A549 (cell line): ENCODE measurements at regions not wholly inside any gene's neighbourhood (a gene's known extent, or its start where the extent isn't known, plus 50 kb on each side); places are given as distances from the start of the nearest gene placed in this dataset.

Experiments used
- ATAC-seq, 2 experiments: fragments of 200-7000 bp in 1 of 2; fragments of >200 bp in 1 of 2; cut with Nextera tagmentation in 1 of 2; cut with Tn5 transposase in 1 of 2; 3 replicates each; pipeline versions ENCODE4 v1.8.0 to v1.9.1; 2018 to 2020; ENCODE audit warnings: mild to moderate bottlenecking in 1 of 2, moderate library complexity in 1 of 2
- CTCF ChIA-PET: fragments of 300-600 bp; sonication (Branson Sonifier 250); formaldehyde crosslinking; extraction: SDS; loops from one replicate; lab custom pipeline; 2021; ENCODE audit warnings: antibody characterized with exemption, inconsistent platforms; lab: Yijun Ruan, JAX
- POLR2A ChIA-PET: fragments of 350-600 bp; formaldehyde crosslinking; extraction: SDS; loops from one replicate; lab custom pipeline; 2021; ENCODE audit warnings: antibody characterized with exemption, inconsistent platforms; lab: Yijun Ruan, JAX
- DNase-seq, 2 experiments: peaks; one replicate each; pipeline versions ENCODE4 v3.0.0 to v3.0.0-alpha.2; 2011 to 2016; ENCODE audit warnings: low read depth in 1 of 2, low spot score in 1 of 2
- FAIRE-seq: peaks from 2 replicates; lab custom pipeline; 2011; peaks lifted over from hg19 to GRCh38; lab: Jason Lieb, UNC
- H3K27ac ChIP-seq, 2 experiments: fragments of >200 bp; sonication (Bioruptor Twin); formaldehyde crosslinking; 3 replicates each; pipeline ENCODE4 v1.5.1; 2016 to 2017
- H3K4me1 ChIP-seq: fragments of >200 bp; sonication (Bioruptor Twin); formaldehyde crosslinking; 3 replicates; pipeline ENCODE4 v1.6.1; 2016
- H3K4me2 ChIP-seq: fragments of >200 bp; sonication (Bioruptor Twin); formaldehyde crosslinking; 3 replicates; pipeline ENCODE4 v1.6.1; 2016
- H3K4me3 ChIP-seq: fragments of >200 bp; sonication (Bioruptor Twin); formaldehyde crosslinking; 3 replicates; pipeline ENCODE4 v1.5.1; 2016
- H3K9me3 ChIP-seq: fragments of >200 bp; sonication (Bioruptor Twin); formaldehyde crosslinking; 3 replicates; pipeline ENCODE4 v1.6.1; 2016
- BHLHE40 ChIP-seq: IDR thresholded peaks from 2 replicates; pipeline ENCODE4 v1.6.1; 2012; ENCODE audit warnings: low read depth, low read length, inconsistent platforms
- CEBPB ChIP-seq, 2 experiments: fragments of >200 bp in 1 of 2; sonication (Bioruptor Twin) in 1 of 2; formaldehyde crosslinking in 1 of 2; IDR thresholded peaks; 2 replicates each; pipeline ENCODE4 v1.6.1; 2012 to 2016
- CHD2 ChIP-seq: fragments of 150-350 bp; IDR thresholded peaks from 2 replicates; pipeline ENCODE4 v1.6.1; 2014; ENCODE audit warnings: low read length; ENCODE audit not compliant: partially characterized antibody
- EHF ChIP-seq: fragments of 250-450 bp; sonication (Bioruptor Pico); IDR thresholded peaks from 2 replicates; pipeline ENCODE4 v1.5.0; 2020; ENCODE audit warnings: mild to moderate bottlenecking
- EHMT2 ChIP-seq: fragments of 200-600 bp; sonication (generic); IDR thresholded peaks from 2 replicates; pipeline ENCODE4 v1.6.1; 2016; ENCODE audit warnings: antibody characterized with exemption, low read depth, mild to moderate bottlenecking, moderate library complexity
- FOSB ChIP-seq: fragments of 250-450 bp; sonication (Bioruptor Pico); IDR thresholded peaks from 2 replicates; pipeline ENCODE4 v1.5.0; 2020; ENCODE audit warnings: mild to moderate bottlenecking, moderate library complexity
- GATA3 ChIP-seq: IDR thresholded peaks from 2 replicates; pipeline ENCODE4 v1.6.1; 2012; ENCODE audit warnings: borderline replicate concordance
- HOXA7 ChIP-seq: fragments of 250-450 bp; sonication (Bioruptor Pico); IDR thresholded peaks from 2 replicates; pipeline ENCODE4 v1.5.0; 2020; ENCODE audit warnings: mild to moderate bottlenecking, moderate library complexity
- HOXB13 ChIP-seq: fragments of 250-450 bp; sonication (Bioruptor Pico); IDR thresholded peaks from 2 replicates; pipeline ENCODE4 v1.5.0; 2020; ENCODE audit warnings: low read depth, mild to moderate bottlenecking, moderate library complexity
- NFE2L2 ChIP-seq: fragments of 150-350 bp; conservative IDR thresholded peaks from 2 replicates; pipeline ENCODE4 v1.6.1; 2014; ENCODE audit warnings: low read length
- NR3C1 ChIP-seq: fragments of >200 bp; sonication (Bioruptor Twin); formaldehyde crosslinking; IDR thresholded peaks from 3 replicates; pipeline ENCODE4 v1.6.1; 2017
- POLR2A ChIP-seq: IDR thresholded peaks from 2 replicates; pipeline ENCODE4 v1.6.1; 2012; ENCODE audit warnings: mild to moderate bottlenecking, low read length
- POLR2AphosphoS2 ChIP-seq: conservative IDR thresholded peaks from 2 replicates; pipeline ENCODE4 v1.6.1; 2012; ENCODE audit warnings: low read length, improper control_type of control experiment, inconsistent platforms
- RAD21 ChIP-seq, 2 experiments: fragments of >200 bp in 1 of 2; sonication (Bioruptor Twin) in 1 of 2; formaldehyde crosslinking in 1 of 2; IDR thresholded peaks in 1 of 2; conservative IDR thresholded peaks in 1 of 2; 2 replicates in 1 of 2; 3 replicates in 1 of 2; pipeline ENCODE4 v1.6.1; 2012 to 2018; ENCODE audit warnings: inconsistent platforms in 1 of 2
- RARB ChIP-seq: fragments of 250-450 bp; sonication (Bioruptor Pico); IDR thresholded peaks from 2 replicates; pipeline ENCODE4 v1.8.0; 2021; ENCODE audit warnings: mild to moderate bottlenecking, moderate library complexity
- RFX5 ChIP-seq: fragments of 450-650 bp; IDR thresholded peaks from 2 replicates; pipeline ENCODE4 v1.7.1; 2014; ENCODE audit warnings: antibody characterized with exemption, mild to moderate bottlenecking, moderate library complexity
- RNF2 ChIP-seq: fragments of 200-600 bp; sonication (generic); IDR thresholded peaks from 2 replicates; pipeline ENCODE4 v1.6.1; 2016; ENCODE audit warnings: low read depth, mild to moderate bottlenecking, antibody characterized with exemption, moderate library complexity, borderline replicate concordance
- SMC3 ChIP-seq: fragments of >200 bp; sonication (Bioruptor Twin); formaldehyde crosslinking; IDR thresholded peaks from 3 replicates; pipeline ENCODE4 v1.6.1; 2018; ENCODE audit warnings: inconsistent platforms
- SREBF2 ChIP-seq: fragments of 450-650 bp; IDR thresholded peaks from 2 replicates; pipeline ENCODE4 v1.6.1; 2014; ENCODE audit warnings: mild to moderate bottlenecking, moderate library complexity
- TFCP2L1 ChIP-seq: fragments of 250-450 bp; sonication (Bioruptor Pico); IDR thresholded peaks from 2 replicates; pipeline ENCODE4 v1.5.0; 2021; ENCODE audit warnings: mild to moderate bottlenecking
- TP53 ChIP-seq: fragments of 250-450 bp; sonication (Bioruptor Pico); IDR thresholded peaks from 2 replicates; pipeline ENCODE4 v1.5.0; 2021; ENCODE audit warnings: mild to moderate bottlenecking, moderate library complexity
- ZFP36 ChIP-seq: fragments of 450-650 bp; IDR thresholded peaks from 2 replicates; pipeline ENCODE4 v1.6.1; 2014; ENCODE audit warnings: borderline replicate concordance; ENCODE audit not compliant: partially characterized antibody
- ZNF302 ChIP-seq: fragments of 250-450 bp; sonication (Bioruptor Pico); IDR thresholded peaks from 2 replicates; pipeline ENCODE4 v1.9.0; 2021; ENCODE audit warnings: inconsistent platforms, mild to moderate bottlenecking, moderate library complexity
- WGBS: methylation state at CpG from one replicate; pipeline ENCODE4 v1.1.6; 2017; ENCODE audit errors: missing lambda C conversion rate; 5-methylcytosine and 5-hydroxymethylcytosine counted together
- TF ChIP-seq, protein P1 (sequence below): fragments of 450-650 bp; IDR thresholded peaks from 2 replicates; pipeline ENCODE4 v1.6.1; 2014; ENCODE audit warnings: antibody characterized with exemption
- TF ChIP-seq, protein P2 (sequence below): fragments of >200 bp; sonication (Bioruptor Twin); formaldehyde crosslinking; IDR thresholded peaks from 3 replicates; pipeline ENCODE4 v1.5.1; 2016
- TF ChIP-seq, protein P3 (sequence below): fragments of >200 bp; sonication (Bioruptor Twin); formaldehyde crosslinking; IDR thresholded peaks from 2 replicates; pipeline ENCODE4 v1.6.1; 2016

DNA sequence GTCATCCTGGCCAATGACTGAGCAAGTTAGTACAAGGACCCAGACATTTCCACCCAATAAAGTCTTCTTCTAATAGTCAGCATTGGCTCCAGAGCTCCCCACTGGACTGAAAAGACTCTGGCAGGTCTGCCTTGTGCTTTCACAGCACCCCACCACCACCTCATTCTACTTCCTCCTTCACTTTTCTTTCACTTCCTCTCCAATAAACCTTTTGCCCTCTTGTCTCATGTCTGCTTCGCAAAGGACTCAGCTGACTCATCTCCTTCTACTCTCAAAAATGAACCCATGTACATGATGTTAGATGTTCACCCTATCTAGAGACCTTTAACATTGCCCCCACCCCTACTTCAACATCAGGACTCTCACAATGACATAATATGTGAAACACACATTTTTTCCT lies 181.0 kb upstream of the PPP2R3A start:
- ChIA-PET POLR2A (no interaction called here), CTCF (no interaction called here)
- ATAC-seq, result no peak
- Histone ChIP-seq H3K4me1 (no peaks in the 10 kb centered on the region), H3K4me2 (no peak overlapping the region), H3K9me3 (no peaks in the 10 kb centered on the region), H3K27ac (no peak overlapping the region), H3K4me3 (no peak overlapping the region)
- TF ChIP-seq CHD2 (no peak), SMC3 (no peak), RARB (CRISPR knock-in tag) (no peak)
- DNase-seq, result no peak
- WGBS, result 11% methylated on average over 1 of the region's 1 CpG
- FAIRE-seq, result no peak

DNA sequence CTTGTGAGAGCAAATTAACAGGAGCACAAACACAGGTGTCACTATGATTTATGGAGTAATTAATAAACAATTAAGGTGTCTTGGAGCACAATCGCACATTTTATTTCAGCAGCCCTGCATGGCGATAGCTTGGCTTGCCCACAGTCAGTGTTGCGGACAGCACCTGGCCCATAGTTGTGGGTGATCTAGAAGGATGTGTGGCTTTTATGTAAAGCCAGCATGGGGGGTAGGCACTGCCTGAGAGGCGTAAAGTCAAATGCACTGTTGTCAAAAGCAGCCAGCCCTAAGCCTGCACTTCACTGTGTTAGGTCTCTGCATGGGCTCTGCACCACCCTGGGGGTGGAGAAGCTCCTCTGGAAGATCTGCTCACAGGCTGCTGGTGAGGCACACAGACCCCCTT lies 177.4 kb upstream of the PPP2R3A start:
- no peak for FAIRE-seq
- POLR2A ChIA-PET, result no interaction called here
- H3K27ac ChIP-seq, result no peak overlapping the region
- TF ChIP-seq, protein P1, sequence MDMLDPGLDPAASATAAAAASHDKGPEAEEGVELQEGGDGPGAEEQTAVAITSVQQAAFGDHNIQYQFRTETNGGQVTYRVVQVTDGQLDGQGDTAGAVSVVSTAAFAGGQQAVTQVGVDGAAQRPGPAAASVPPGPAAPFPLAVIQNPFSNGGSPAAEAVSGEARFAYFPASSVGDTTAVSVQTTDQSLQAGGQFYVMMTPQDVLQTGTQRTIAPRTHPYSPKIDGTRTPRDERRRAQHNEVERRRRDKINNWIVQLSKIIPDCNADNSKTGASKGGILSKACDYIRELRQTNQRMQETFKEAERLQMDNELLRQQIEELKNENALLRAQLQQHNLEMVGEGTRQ, result no peak
- TF ChIP-seq SREBF2, result no peak
- no peak for TF ChIP-seq POLR2AphosphoS2
- TF ChIP-seq, all 56 proteins: peak for 0
- Histone ChIP-seq H3K4me2 (no peak overlapping the region), H3K9me3 (no peaks in the 10 kb centered on the region), H3K4me1 (no peaks in the 10 kb centered on the region), H3K4me3 (no peak overlapping the region)
- whole genome bisulfite sequencing, result 77% methylated on average over 3 of the region's 4 CpGs
- CTCF ChIA-PET, result no interaction called here
- DNase-seq, result no peak
- ATAC-seq, result no peak

DNA sequence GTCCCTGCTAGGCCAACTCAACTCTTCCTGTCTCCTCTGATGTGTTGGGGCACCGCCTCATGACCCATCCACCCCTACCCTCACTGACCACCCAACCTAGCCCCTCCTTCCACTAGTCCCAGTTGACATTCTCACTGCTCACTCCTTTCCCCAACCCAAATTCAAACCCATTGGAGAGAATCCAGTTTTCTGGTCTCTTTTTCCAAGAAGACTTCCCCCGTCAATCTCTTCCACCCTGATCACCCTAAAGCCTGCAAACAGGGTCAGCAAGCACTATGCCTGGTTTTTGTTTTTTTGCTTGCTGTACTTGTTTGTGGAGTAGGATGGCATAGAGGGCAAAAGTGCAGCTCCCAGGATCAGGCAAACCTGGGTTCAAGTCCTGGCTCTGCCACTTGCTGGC lies 176.6 kb upstream of the PPP2R3A start:
- 39% methylated on average over 2 of the region's 2 CpGs for WGBS
- Histone ChIP-seq H3K4me3 (no peak overlapping the region), H3K4me2 (no peak overlapping the region), H3K9me3 (no peaks in the 10 kb centered on the region), H3K27ac (no peak overlapping the region), H3K4me1 (no peaks in the 10 kb centered on the region)
- ChIA-PET CTCF (no interaction called here), POLR2A (no interaction called here)
- no peak for FAIRE-seq
- no peak for DNase-seq
- no peak for TF ChIP-seq BHLHE40
- TF ChIP-seq ZFP36, result no peak
- TF ChIP-seq RFX5, result no peak
- ATAC-seq, result no peak

DNA sequence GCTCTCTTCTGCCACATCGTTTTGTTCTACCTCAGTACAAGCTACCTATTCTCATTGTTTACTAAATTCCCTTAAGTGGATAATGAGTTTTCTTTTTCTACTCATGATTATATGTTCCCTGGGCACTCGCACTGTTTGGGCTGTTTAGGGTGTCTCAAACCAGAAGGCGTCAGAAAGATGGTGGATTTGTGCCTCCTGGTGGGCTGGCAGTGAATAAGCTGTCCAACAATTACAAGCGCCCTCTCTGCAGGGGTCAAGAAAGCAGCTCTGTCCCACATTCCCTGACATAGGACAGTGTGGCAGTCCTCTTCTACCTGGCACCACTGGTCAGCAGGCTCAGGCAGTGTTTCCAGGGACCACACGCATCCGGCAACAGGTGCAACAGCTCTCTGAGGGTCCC lies 173.4 kb upstream of the PPP2R3A start:
- Histone ChIP-seq H3K27ac (no peak overlapping the region), H3K4me2 (no peak overlapping the region), H3K4me1 (no peaks in the 10 kb centered on the region), H3K4me3 (no peak overlapping the region), H3K9me3 (no peaks in the 10 kb centered on the region)
- ChIA-PET POLR2A (no interaction called here), CTCF (interaction anchor here (0.6 to 1.3 kb wide), 3 partner anchors 15 to 998 kb away, joined by 3 to 4 read pairs (median 3); no protein-coding TSS in a partner anchor)
- ATAC-seq, result no peak
- DNase-seq, result peak in 1 of 2 experiments; percentile 2
- TF ChIP-seq RAD21 (conservative IDR thresholded peaks at IDR 0.05 in 1 of 2, IDR thresholded peaks at IDR 0.05 in 1 of 2), result 0 out of 5 replicates have a peak, but pooled peaks of 1 of the 2 experiments have one; percentile 8
- TF ChIP-seq ZNF302 (CRISPR knock-in tag), result no peak
- no peak for TF ChIP-seq FOSB (CRISPR knock-in tag)
- no peak for TF ChIP-seq CEBPB (IDR thresholded peaks at IDR 0.05)
- WGBS, result 4% methylated on average over 3 of the region's 6 CpGs
- no peak for FAIRE-seq

DNA sequence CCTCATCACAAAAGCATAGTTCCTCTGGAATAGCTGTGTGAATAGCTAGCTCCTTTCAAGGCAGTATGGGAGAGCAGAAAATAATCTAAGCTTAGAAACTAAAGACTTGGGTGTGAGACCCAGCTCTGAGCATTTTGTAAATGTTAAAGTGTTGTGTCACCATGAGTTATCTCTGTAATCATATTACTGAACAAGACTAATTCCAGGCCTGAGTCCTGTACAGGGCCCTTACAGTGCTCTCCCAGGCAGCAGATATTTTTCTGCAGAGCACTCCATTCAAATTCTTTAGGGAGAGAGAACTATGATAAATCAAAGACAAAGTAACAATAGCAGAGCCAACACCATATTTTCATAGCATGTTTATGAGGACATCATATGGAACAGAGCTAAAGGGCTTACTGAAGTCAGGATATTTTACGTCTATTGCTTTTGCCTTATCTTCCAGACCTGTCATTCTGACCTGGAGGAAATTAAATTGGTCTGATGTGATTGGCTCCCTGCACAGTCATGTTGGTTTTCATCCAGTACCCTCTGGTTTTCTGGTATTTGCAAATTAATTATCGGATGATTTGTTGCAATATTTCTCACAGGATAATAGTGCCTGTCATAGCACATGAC lies 172.6 kb upstream of the PPP2R3A start:
- WGBS, result 6% methylated on average over 2 of the region's 2 CpGs
- no peak for ATAC-seq
- POLR2A ChIA-PET, result no interaction called here

More for the DNA sequence above, 172.6 kb upstream of the PPP2R3A start:
- DNase-seq (no peak), FAIRE-seq (no peak)
- Histone ChIP-seq H3K4me3 (no peak overlapping the region), H3K9me3 (no peaks in the 10 kb centered on the region), H3K4me1 (no peaks in the 10 kb centered on the region), H3K27ac (no peak overlapping the region), H3K4me2 (no peak overlapping the region)
- TF ChIP-seq, protein P2, sequence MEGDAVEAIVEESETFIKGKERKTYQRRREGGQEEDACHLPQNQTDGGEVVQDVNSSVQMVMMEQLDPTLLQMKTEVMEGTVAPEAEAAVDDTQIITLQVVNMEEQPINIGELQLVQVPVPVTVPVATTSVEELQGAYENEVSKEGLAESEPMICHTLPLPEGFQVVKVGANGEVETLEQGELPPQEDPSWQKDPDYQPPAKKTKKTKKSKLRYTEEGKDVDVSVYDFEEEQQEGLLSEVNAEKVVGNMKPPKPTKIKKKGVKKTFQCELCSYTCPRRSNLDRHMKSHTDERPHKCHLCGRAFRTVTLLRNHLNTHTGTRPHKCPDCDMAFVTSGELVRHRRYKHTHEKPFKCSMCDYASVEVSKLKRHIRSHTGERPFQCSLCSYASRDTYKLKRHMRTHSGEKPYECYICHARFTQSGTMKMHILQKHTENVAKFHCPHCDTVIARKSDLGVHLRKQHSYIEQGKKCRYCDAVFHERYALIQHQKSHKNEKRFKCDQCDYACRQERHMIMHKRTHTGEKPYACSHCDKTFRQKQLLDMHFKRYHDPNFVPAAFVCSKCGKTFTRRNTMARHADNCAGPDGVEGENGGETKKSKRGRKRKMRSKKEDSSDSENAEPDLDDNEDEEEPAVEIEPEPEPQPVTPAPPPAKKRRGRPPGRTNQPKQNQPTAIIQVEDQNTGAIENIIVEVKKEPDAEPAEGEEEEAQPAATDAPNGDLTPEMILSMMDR, result no peak
- TF ChIP-seq GATA3, result no peak
- no peak for TF ChIP-seq BHLHE40
- no peak for TF ChIP-seq TFCP2L1 (CRISPR knock-in tag)
- no peak for TF ChIP-seq RNF2
- TF ChIP-seq HOXA7 (CRISPR knock-in tag), result no peak
- no peak for TF ChIP-seq HOXB13 (CRISPR knock-in tag)
- TF ChIP-seq NFE2L2, result no peak
- no peak for TF ChIP-seq EHMT2
- TF ChIP-seq, protein P3, sequence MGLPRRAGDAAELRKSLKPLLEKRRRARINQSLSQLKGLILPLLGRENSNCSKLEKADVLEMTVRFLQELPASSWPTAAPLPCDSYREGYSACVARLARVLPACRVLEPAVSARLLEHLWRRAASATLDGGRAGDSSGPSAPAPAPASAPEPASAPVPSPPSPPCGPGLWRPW, result no peak
- TF ChIP-seq SMC3, result no peak
- TF ChIP-seq TP53 (CRISPR knock-in tag), result no peak
- TF ChIP-seq EHF (CRISPR knock-in tag), result no peak
- no peak for TF ChIP-seq NR3C1
- no peak for TF ChIP-seq POLR2A
- CTCF ChIA-PET, result interaction anchor here (1.0 to 1.3 kb wide), 2 partner anchors 14 to 999 kb away, joined by 3 to 4 read pairs; no protein-coding TSS in a partner anchor
